ENCODE measurements at regions not wholly inside any gene's neighbourhood (a gene's known extent, or its start where the extent isn't known, plus 50 kb on each side); places are given as distances from the start of the nearest gene placed in this dataset.

- Histone ChIP-seq H3K9me3 (replicated peaks in 1 of 2; ENCODE audit: control insufficient read depth in 2 of 2, insufficient read depth in 1 of 2, low read depth in 1 of 2, low read length in 2 of 2) (no peaks in the 10 kb centered on the region), H2BK120ac (ENCODE audit: low read depth, low read length) (no peak overlapping the region), H3K23ac (ENCODE audit: low read depth, low read length, poor library complexity) (no peak overlapping the region), H3K79me1 (ENCODE audit: low read depth, low read length) (no peaks in the 10 kb centered on the region), H3K36me3 (replicated peaks in 1 of 2; ENCODE audit: control insufficient read depth in 2 of 2, insufficient read depth in 2 of 2, low read length in 2 of 2) (no peaks in the 10 kb centered on the region), H3K27ac (replicated peaks; ENCODE audit: low read length) (no peak overlapping the region), H2BK5ac (ENCODE audit: low read length) (no peak overlapping the region), H2BK12ac (ENCODE audit: low read length) (no peak overlapping the region), H2AK5ac (ENCODE audit: low read depth, low read length) (no peak overlapping the region), H4K91ac (ENCODE audit: low read depth, low read length, poor library complexity) (no peak overlapping the region), H3K4me2 (ENCODE audit: insufficient read depth, low read length, poor library complexity, severe bottlenecking) (no peak overlapping the region), H4K8ac (ENCODE audit: low read depth, low read length) (no peak overlapping the region), H3K4me3 (ENCODE audit: low read length in 2 of 2) (no peak overlapping the region), H2AFZ (ENCODE audit: low read length) (no peak overlapping the region), H3K4ac (ENCODE audit: low read length) (no peak overlapping the region), H3K4me1 (ENCODE audit: control insufficient read depth in 2 of 2, insufficient read depth in 1 of 2, low read depth in 1 of 2, low read length in 2 of 2) (no peaks in the 10 kb centered on the region), H3K18ac (ENCODE audit: low read length) (no peak overlapping the region), H2BK15ac (ENCODE audit: low read length) (no peak overlapping the region), H3K9ac (ENCODE audit: low read depth, low read length, poor library complexity) (no peak overlapping the region), H3K27me3 (ENCODE audit: control insufficient read depth in 3 of 3, insufficient read depth in 3 of 3, low read depth in 1 of 3, low read length in 3 of 3) (no peaks in the 10 kb centered on the region), H3K14ac (ENCODE audit: low read length) (no peak overlapping the region)
- WGBS, 2 donors (ENCODE audit: extremely low coverage in 2 of 2, insufficient read length in 2 of 2, insufficient replicate concordance in 1 of 2) = no CpG with 5 or more reads among the region's 5 CpGs
- DNase-seq (ENCODE audit: low spot score) = no peak
Observed at GRCh38 chr15:87401973-87402372, 854.6 kb downstream of the NTRK3 start.

GRCh38 chr15:87394676-87395075 lies 861.9 kb downstream of the NTRK3 start:
- Histone ChIP-seq H3K4me1 (ENCODE audit: control insufficient read depth in 2 of 2, insufficient read depth in 1 of 2, low read depth in 1 of 2, low read length in 2 of 2) (no peaks in the 10 kb centered on the region), H2BK5ac (ENCODE audit: low read length) (no peak overlapping the region), H3K4me3 (ENCODE audit: low read length in 2 of 2) (no peak overlapping the region), H3K18ac (ENCODE audit: low read length) (no peak overlapping the region), H3K4ac (ENCODE audit: low read length) (no peak overlapping the region), H3K14ac (ENCODE audit: low read length) (no peak overlapping the region), H4K91ac (ENCODE audit: low read depth, low read length, poor library complexity) (no peak overlapping the region), H3K79me1 (ENCODE audit: low read depth, low read length) (no peaks in the 10 kb centered on the region), H3K9ac (ENCODE audit: low read depth, low read length, poor library complexity) (no peak overlapping the region), H3K36me3 (replicated peaks in 1 of 2; ENCODE audit: control insufficient read depth in 2 of 2, insufficient read depth in 2 of 2, low read length in 2 of 2) (no peaks in the 10 kb centered on the region), H2BK12ac (ENCODE audit: low read length) (no peak overlapping the region), H3K27me3 (ENCODE audit: control insufficient read depth in 3 of 3, insufficient read depth in 3 of 3, low read depth in 1 of 3, low read length in 3 of 3) (no peaks in the 10 kb centered on the region), H4K8ac (ENCODE audit: low read depth, low read length) (no peak overlapping the region), H2AK5ac (ENCODE audit: low read depth, low read length) (no peak overlapping the region), H2AFZ (ENCODE audit: low read length) (no peak overlapping the region), H2BK15ac (ENCODE audit: low read length) (no peak overlapping the region), H3K23ac (ENCODE audit: low read depth, low read length, poor library complexity) (no peak overlapping the region), H3K27ac (replicated peaks; ENCODE audit: low read length) (no peak overlapping the region), H3K9me3 (replicated peaks in 1 of 2; ENCODE audit: control insufficient read depth in 2 of 2, insufficient read depth in 1 of 2, low read depth in 1 of 2, low read length in 2 of 2) (peaks cover 0 to 8% of the 10 kb centered on the region in 2 donors), H3K4me2 (ENCODE audit: insufficient read depth, low read length, poor library complexity, severe bottlenecking) (no peak overlapping the region), H2BK120ac (ENCODE audit: low read depth, low read length) (no peak overlapping the region)
- DNase-seq (ENCODE audit: low spot score) = no peak
- no CpG with 5 or more reads among the region's 3 CpGs for WGBS, 2 donors (ENCODE audit: extremely low coverage in 2 of 2, insufficient read length in 2 of 2, insufficient replicate concordance in 1 of 2)

- Histone ChIP-seq H2AK5ac (ENCODE audit: low read depth, low read length) (no peak overlapping the region), H2BK15ac (ENCODE audit: low read length) (no peak overlapping the region), H2BK12ac (ENCODE audit: low read length) (no peak overlapping the region), H3K18ac (ENCODE audit: low read length) (no peak overlapping the region), H3K4me2 (ENCODE audit: insufficient read depth, low read length, poor library complexity, severe bottlenecking) (no peak overlapping the region), H3K4me1 (ENCODE audit: control insufficient read depth in 2 of 2, insufficient read depth in 1 of 2, low read depth in 1 of 2, low read length in 2 of 2) (no peaks in the 10 kb centered on the region), H3K9ac (ENCODE audit: low read depth, low read length, poor library complexity) (no peak overlapping the region), H2BK120ac (ENCODE audit: low read depth, low read length) (no peak overlapping the region), H3K36me3 (replicated peaks in 1 of 2; ENCODE audit: control insufficient read depth in 2 of 2, insufficient read depth in 2 of 2, low read length in 2 of 2) (no peaks in the 10 kb centered on the region), H3K27me3 (ENCODE audit: control insufficient read depth in 3 of 3, insufficient read depth in 3 of 3, low read depth in 1 of 3, low read length in 3 of 3) (no peaks in the 10 kb centered on the region), H3K4me3 (ENCODE audit: low read length in 2 of 2) (no peak overlapping the region), H3K14ac (ENCODE audit: low read length) (no peak overlapping the region), H4K91ac (ENCODE audit: low read depth, low read length, poor library complexity) (no peak overlapping the region), H3K4ac (ENCODE audit: low read length) (no peak overlapping the region), H2BK5ac (ENCODE audit: low read length) (no peak overlapping the region), H3K23ac (ENCODE audit: low read depth, low read length, poor library complexity) (no peak overlapping the region), H3K9me3 (replicated peaks in 1 of 2; ENCODE audit: control insufficient read depth in 2 of 2, insufficient read depth in 1 of 2, low read depth in 1 of 2, low read length in 2 of 2) (no peaks in the 10 kb centered on the region), H4K8ac (ENCODE audit: low read depth, low read length) (no peak overlapping the region), H3K27ac (replicated peaks; ENCODE audit: low read length) (no peak overlapping the region), H3K79me1 (ENCODE audit: low read depth, low read length) (no peaks in the 10 kb centered on the region), H2AFZ (ENCODE audit: low read length) (no peak overlapping the region)
- no CpG with 5 or more reads among the region's 2 CpGs for WGBS, 2 donors (ENCODE audit: extremely low coverage in 2 of 2, insufficient read length in 2 of 2, insufficient replicate concordance in 1 of 2)
- DNase-seq (ENCODE audit: low spot score) = no peak
Observed at GRCh38 chr15:87387766-87388165, 868.8 kb downstream of the NTRK3 start.

- Histone ChIP-seq H3K18ac (ENCODE audit: low read length) (no peak overlapping the region), H4K8ac (ENCODE audit: low read depth, low read length) (no peak overlapping the region), H2BK120ac (ENCODE audit: low read depth, low read length) (no peak overlapping the region), H3K27me3 (ENCODE audit: control insufficient read depth in 3 of 3, insufficient read depth in 3 of 3, low read depth in 1 of 3, low read length in 3 of 3) (no peaks in the 10 kb centered on the region), H2BK15ac (ENCODE audit: low read length) (no peak overlapping the region), H3K9ac (ENCODE audit: low read depth, low read length, poor library complexity) (no peak overlapping the region), H3K23ac (ENCODE audit: low read depth, low read length, poor library complexity) (no peak overlapping the region), H2AFZ (ENCODE audit: low read length) (no peak overlapping the region), H3K4ac (ENCODE audit: low read length) (no peak overlapping the region), H3K9me3 (replicated peaks in 1 of 2; ENCODE audit: control insufficient read depth in 2 of 2, insufficient read depth in 1 of 2, low read depth in 1 of 2, low read length in 2 of 2) (no peaks in the 10 kb centered on the region), H3K14ac (ENCODE audit: low read length) (no peak overlapping the region), H3K36me3 (replicated peaks in 1 of 2; ENCODE audit: control insufficient read depth in 2 of 2, insufficient read depth in 2 of 2, low read length in 2 of 2) (no peaks in the 10 kb centered on the region), H3K27ac (replicated peaks; ENCODE audit: low read length) (no peak overlapping the region), H3K79me1 (ENCODE audit: low read depth, low read length) (no peaks in the 10 kb centered on the region), H3K4me2 (ENCODE audit: insufficient read depth, low read length, poor library complexity, severe bottlenecking) (no peak overlapping the region), H3K4me1 (ENCODE audit: control insufficient read depth in 2 of 2, insufficient read depth in 1 of 2, low read depth in 1 of 2, low read length in 2 of 2) (no peaks in the 10 kb centered on the region), H2AK5ac (ENCODE audit: low read depth, low read length) (no peak overlapping the region), H2BK5ac (ENCODE audit: low read length) (no peak overlapping the region), H2BK12ac (ENCODE audit: low read length) (no peak overlapping the region), H4K91ac (ENCODE audit: low read depth, low read length, poor library complexity) (no peak overlapping the region), H3K4me3 (ENCODE audit: low read length in 2 of 2) (no peak overlapping the region)
- WGBS, 2 donors (ENCODE audit: extremely low coverage in 2 of 2, insufficient read length in 2 of 2, insufficient replicate concordance in 1 of 2) = no CpG with 5 or more reads among the region's 3 CpGs
- no peak for DNase-seq (ENCODE audit: low spot score)
Observed at GRCh38 chr15:87374339-87374738, 882.2 kb downstream of the NTRK3 start.

All from neuronal stem cell (in vitro differentiated cells).